Body of pancreas (tissue), 4 donors: ENCODE measurements at regions not wholly inside any gene's neighbourhood (a gene's known extent, or its start where the extent isn't known, plus 50 kb on each side); places are given as distances from the start of the nearest gene placed in this dataset.

Source experiments
- ATAC-seq: fragments of 150-250 bp; one replicate; pipeline ENCODE4 v1.9.1; 2016
- DNase-seq, 4 donors: peaks; one replicate each; pipeline ENCODE4 v3.0.0-alpha.2; 2019
- H3K27ac ChIP-seq, 4 donors: fragments of 200-600 bp; sonication (generic); 1 replicate in 3 of 4; 2 replicates in 1 of 4; pipeline versions ENCODE4 v1.5.1 to v1.6.1; 2016 to 2019; ENCODE audit warnings: mild to moderate bottlenecking in 1 of 4, mixed read lengths in 1 of 4, moderate library complexity in 1 of 4
- H3K27me3 ChIP-seq, 2 donors: fragments of 200-600 bp; sonication (generic); one replicate each; pipeline ENCODE4 v1.6.0; 2016; ENCODE audit warnings: mild to moderate bottlenecking in 1 of 2
- H3K36me3 ChIP-seq, 2 donors: fragments of 200-600 bp; sonication (generic); replicated peaks in 1 of 2; 2 replicates each; pipeline ENCODE4 v1.5.1; 2016; ENCODE audit warnings: low read depth in 2 of 2; ENCODE audit not compliant: insufficient read depth in 1 of 2
- H3K4me1 ChIP-seq: fragments of 200-600 bp; sonication (generic); one replicate; pipeline ENCODE4 v1.6.0; 2016
- H3K4me3 ChIP-seq, 2 donors: fragments of 200-600 bp; sonication (generic); 1 replicate in 1 of 2; 2 replicates in 1 of 2; pipeline ENCODE4 v1.5.1; 2016 to 2019
- H3K9me3 ChIP-seq, 3 donors: fragments of 200-600 bp; sonication (generic); 1 replicate in 2 of 3; 2 replicates in 1 of 3; pipeline ENCODE4 v1.5.1; 2016
- CTCF ChIP-seq, 7 experiments: fragments of 450-650 bp in 4 of 7; fragments of 200-600 bp in 3 of 7; sonication (generic) in 3 of 7; IDR thresholded peaks; one replicate each; pipeline ENCODE4 v1.5.1; 2016 to 2019; ENCODE audit warnings: antibody characterized with exemption in 7 of 7
- POLR2A ChIP-seq, 3 donors: fragments of 450-650 bp; IDR thresholded peaks; one replicate each; pipeline ENCODE4 v1.6.1; 2016; ENCODE audit warnings: antibody characterized with exemption in 3 of 3, mild to moderate bottlenecking in 2 of 3
- WGBS, 2 donors: methylation state at CpG; one replicate each; pipeline ENCODE4 v1.1.5; 2017; 5-methylcytosine and 5-hydroxymethylcytosine counted together
- intact Hi-C: fragments of 100-400 bp; cut with DNase I; formaldehyde crosslinking; loops from one replicate; pipeline ENCODE4 v1.15.1; 2023

GRCh38 chr11:109798521-109798920 lies 294.7 kb upstream of the ZC3H12C start:
- 39 to 41% methylated on average over 1 of the region's 1 CpG for WGBS, 2 donors

GRCh38 chr11:109799604-109800003 lies 293.6 kb upstream of the ZC3H12C start:
- 50 to 62% methylated on average over 2 of the region's 2 CpGs for WGBS, 2 donors
- intact Hi-C loops: no loop called here

More at GRCh38 chr11:109798521-109798920, 294.7 kb upstream of the ZC3H12C start:
- no peak for DNase-seq
- no peak overlapping the region for H3K4me3 ChIP-seq
- H3K36me3 ChIP-seq: no peaks in the 10 kb centered on the region
- H3K4me1 ChIP-seq: peaks cover 9% of the 10 kb centered on the region
- TF ChIP-seq CTCF (IDR thresholded peaks at IDR 0.05) (no peak), POLR2A (IDR thresholded peaks at IDR 0.05) (no peak)
- H3K9me3 ChIP-seq: no peaks in the 10 kb centered on the region
- intact Hi-C loops: no loop called here
- no peaks in the 10 kb centered on the region for H3K27me3 ChIP-seq
- H3K27ac ChIP-seq: no peak overlapping the region
- no peak for ATAC-seq

GRCh38 chr11:109804911-109805310 lies 288.3 kb upstream of the ZC3H12C start:
- H3K4me3 ChIP-seq: no peak overlapping the region
- H3K4me1 ChIP-seq: no peaks in the 10 kb centered on the region
- no peak overlapping the region for H3K27ac ChIP-seq
- TF ChIP-seq POLR2A (IDR thresholded peaks at IDR 0.05) (no peak), CTCF (IDR thresholded peaks at IDR 0.05) (no peak)
- no peak for DNase-seq
- no peak for ATAC-seq
- no peaks in the 10 kb centered on the region for H3K27me3 ChIP-seq
- intact Hi-C loops: no loop called here
- 91 to 100% methylated on average over 1 of the region's 1 CpG for WGBS, 2 donors
- H3K9me3 ChIP-seq: no peaks in the 10 kb centered on the region
- no peaks in the 10 kb centered on the region for H3K36me3 ChIP-seq

More at GRCh38 chr11:109799604-109800003, 293.6 kb upstream of the ZC3H12C start:
- no peak for TF ChIP-seq POLR2A (IDR thresholded peaks at IDR 0.05)
- TF ChIP-seq CTCF (IDR thresholded peaks at IDR 0.05): no peak
- H3K4me3 ChIP-seq: no peak overlapping the region
- H3K9me3 ChIP-seq: no peaks in the 10 kb centered on the region
- H3K36me3 ChIP-seq: no peaks in the 10 kb centered on the region
- no peak for DNase-seq
- no peak for ATAC-seq
- no peak overlapping the region for H3K27ac ChIP-seq
- H3K4me1 ChIP-seq: peaks cover 2% of the 10 kb centered on the region
- no peaks in the 10 kb centered on the region for H3K27me3 ChIP-seq

- intact Hi-C loops: no loop called here
Observed at GRCh38 chr11:109806205-109806604, 287.0 kb upstream of the ZC3H12C start.

More at GRCh38 chr11:109806205-109806604, 287.0 kb upstream of the ZC3H12C start:
- DNase-seq: no peak
- WGBS, 2 donors: 0 to 78% methylated on average over 1 of the region's 1 CpG
- TF ChIP-seq CTCF (IDR thresholded peaks at IDR 0.05): no peak
- TF ChIP-seq POLR2A (IDR thresholded peaks at IDR 0.05): no peak
- ATAC-seq: no peak
- no peak overlapping the region for H3K27ac ChIP-seq
- no peaks in the 10 kb centered on the region for H3K36me3 ChIP-seq
- no peak overlapping the region for H3K4me3 ChIP-seq
- H3K4me1 ChIP-seq: no peaks in the 10 kb centered on the region
- no peaks in the 10 kb centered on the region for H3K27me3 ChIP-seq
- H3K9me3 ChIP-seq: no peaks in the 10 kb centered on the region
